A673 (cell line): ENCODE measurements at regions not wholly inside any gene's neighbourhood (a gene's known extent, or its start where the extent isn't known, plus 50 kb on each side); places are given as distances from the start of the nearest gene placed in this dataset.

ENCODE experiments used
- EZH2 ChIP-seq: fragments of 200-600 bp; sonication (generic); IDR thresholded peaks from 2 replicates; pipeline ENCODE4 v1.6.1; 2017; ENCODE audit warnings: borderline replicate concordance, low read depth, mild to moderate bottlenecking, mixed read lengths, antibody characterized with exemption, low read length; ENCODE audit not compliant: poor library complexity, severe bottlenecking
- TF ChIP-seq, protein P1 (sequence below): fragments of 300-800, 200-600 bp; sonication (generic); conservative IDR thresholded peaks from 2 replicates; pipeline ENCODE4 v1.5.1; 2017; ENCODE audit warnings: low read depth, mild to moderate bottlenecking, antibody characterized with exemption, low read length, moderate library complexity, mixed read lengths

DNA sequence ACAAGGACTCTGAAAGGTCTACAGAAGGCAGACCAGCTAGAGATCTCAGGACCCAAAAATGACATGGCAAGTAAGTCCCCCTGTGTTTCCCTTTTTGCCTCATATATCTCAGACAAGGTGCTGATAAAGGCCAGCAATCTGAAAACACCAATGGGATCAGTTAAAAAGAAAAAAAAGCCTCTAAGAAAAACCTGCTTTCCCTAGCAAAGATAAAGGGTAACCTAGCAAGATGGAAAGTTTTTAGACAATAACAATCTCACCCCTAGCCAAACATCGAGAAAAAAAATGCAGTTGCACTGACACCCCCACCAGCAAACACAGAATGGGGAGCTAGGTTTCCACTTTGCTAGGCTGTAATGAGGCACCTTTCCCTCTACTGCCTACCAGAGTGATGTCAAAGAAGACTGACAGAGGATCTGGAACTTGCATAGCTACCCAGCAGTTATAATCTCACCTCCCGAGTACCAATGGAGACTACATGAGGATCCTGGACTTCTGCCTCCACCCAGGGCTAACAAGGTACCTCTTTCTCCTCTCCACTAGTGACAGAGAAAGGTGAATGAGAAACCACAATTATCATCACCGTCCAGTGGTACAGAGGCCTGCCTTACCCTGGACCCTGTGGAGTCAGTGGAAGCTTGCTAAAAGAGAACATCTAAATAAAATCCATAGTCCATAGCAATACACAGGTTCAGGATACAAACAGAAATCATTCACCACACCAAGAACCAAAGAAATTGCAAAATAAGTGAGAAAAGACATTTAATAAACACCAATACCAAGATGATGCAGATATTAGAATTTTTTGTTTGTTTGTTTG, 240.8 kb downstream of the ARHGAP12 start:
- TF ChIP-seq, protein P1, sequence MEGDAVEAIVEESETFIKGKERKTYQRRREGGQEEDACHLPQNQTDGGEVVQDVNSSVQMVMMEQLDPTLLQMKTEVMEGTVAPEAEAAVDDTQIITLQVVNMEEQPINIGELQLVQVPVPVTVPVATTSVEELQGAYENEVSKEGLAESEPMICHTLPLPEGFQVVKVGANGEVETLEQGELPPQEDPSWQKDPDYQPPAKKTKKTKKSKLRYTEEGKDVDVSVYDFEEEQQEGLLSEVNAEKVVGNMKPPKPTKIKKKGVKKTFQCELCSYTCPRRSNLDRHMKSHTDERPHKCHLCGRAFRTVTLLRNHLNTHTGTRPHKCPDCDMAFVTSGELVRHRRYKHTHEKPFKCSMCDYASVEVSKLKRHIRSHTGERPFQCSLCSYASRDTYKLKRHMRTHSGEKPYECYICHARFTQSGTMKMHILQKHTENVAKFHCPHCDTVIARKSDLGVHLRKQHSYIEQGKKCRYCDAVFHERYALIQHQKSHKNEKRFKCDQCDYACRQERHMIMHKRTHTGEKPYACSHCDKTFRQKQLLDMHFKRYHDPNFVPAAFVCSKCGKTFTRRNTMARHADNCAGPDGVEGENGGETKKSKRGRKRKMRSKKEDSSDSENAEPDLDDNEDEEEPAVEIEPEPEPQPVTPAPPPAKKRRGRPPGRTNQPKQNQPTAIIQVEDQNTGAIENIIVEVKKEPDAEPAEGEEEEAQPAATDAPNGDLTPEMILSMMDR: no peak
- no peak for TF ChIP-seq EZH2
